RWPE2 (cell line): ENCODE measurements at regions not wholly inside any gene's neighbourhood (a gene's known extent, or its start where the extent isn't known, plus 50 kb on each side); places are given as distances from the start of the nearest gene placed in this dataset.

ENCODE experiments used
- ATAC-seq: fragments of 200-7000 bp; cut with Tn5 transposase; 3 replicates; pipeline ENCODE4 v1.9.1; 2021; ENCODE audit warnings: low read depth
- DNase-seq: peaks from one replicate; pipeline ENCODE4 v3.0.0-alpha.2; 2020; ENCODE audit warnings: low spot score
- H3K27ac ChIP-seq: fragments of 450-650 bp; 2 replicates; pipeline ENCODE4 v1.5.1; 2017; ENCODE audit warnings: mild to moderate bottlenecking; ENCODE audit not compliant: poor library complexity, severe bottlenecking
- H3K27me3 ChIP-seq: fragments of 250-450 bp; sonication (Bioruptor Pico); 2 replicates; pipeline ENCODE4 v1.5.1; 2021; ENCODE audit warnings: mild to moderate bottlenecking, moderate library complexity; ENCODE audit not compliant: insufficient read depth, poor library complexity, severe bottlenecking
- H3K36me3 ChIP-seq: fragments of 250-450 bp; sonication (Bioruptor Pico); 2 replicates; pipeline ENCODE4 v1.5.1; 2020; ENCODE audit warnings: low read depth, mild to moderate bottlenecking, moderate library complexity
- H3K4me1 ChIP-seq: fragments of 250-450 bp; sonication (Bioruptor Pico); 2 replicates; pipeline ENCODE4 v1.5.1; 2021; ENCODE audit warnings: mild to moderate bottlenecking, moderate library complexity; ENCODE audit not compliant: insufficient read depth, poor library complexity, severe bottlenecking
- H3K4me3 ChIP-seq: fragments of 250-450 bp; sonication (Bioruptor Pico); 2 replicates; pipeline ENCODE4 v1.5.1; 2021; ENCODE audit warnings: mild to moderate bottlenecking, moderate library complexity; ENCODE audit not compliant: severe bottlenecking
- H3K9me3 ChIP-seq: fragments of 250-450 bp; sonication (Bioruptor Pico); 2 replicates; pipeline ENCODE4 v1.5.1; 2021; ENCODE audit warnings: mild to moderate bottlenecking, moderate library complexity; ENCODE audit not compliant: severe bottlenecking
- CTCF ChIP-seq: fragments of 450-650 bp; IDR thresholded peaks from one replicate; pipeline ENCODE4 v1.5.1; 2017; ENCODE audit warnings: mild to moderate bottlenecking, moderate library complexity; ENCODE audit not compliant: poor library complexity, severe bottlenecking

- Histone ChIP-seq H3K27me3 (no peaks in the 10 kb centered on the region), H3K27ac (no peak overlapping the region), H3K9me3 (no peaks in the 10 kb centered on the region), H3K36me3 (no peaks in the 10 kb centered on the region), H3K4me1 (no peaks in the 10 kb centered on the region), H3K4me3 (no peak overlapping the region)
- no peak for DNase-seq
- no peak for TF ChIP-seq CTCF
- ATAC-seq: no peak
Observed at GRCh38 chr18:28455971-28456370, 279.0 kb upstream of the CDH2 start.

- DNase-seq (no peak), ATAC-seq (no peak)
- Histone ChIP-seq H3K36me3 (no peaks in the 10 kb centered on the region), H3K4me1 (no peaks in the 10 kb centered on the region), H3K4me3 (no peak overlapping the region), H3K9me3 (peaks cover 2% of the 10 kb centered on the region), H3K27ac (no peak overlapping the region), H3K27me3 (no peaks in the 10 kb centered on the region)
- peak; percentile 22 for TF ChIP-seq CTCF
Observed at GRCh38 chr18:28439870-28440269, 262.9 kb upstream of the CDH2 start.

DNA sequence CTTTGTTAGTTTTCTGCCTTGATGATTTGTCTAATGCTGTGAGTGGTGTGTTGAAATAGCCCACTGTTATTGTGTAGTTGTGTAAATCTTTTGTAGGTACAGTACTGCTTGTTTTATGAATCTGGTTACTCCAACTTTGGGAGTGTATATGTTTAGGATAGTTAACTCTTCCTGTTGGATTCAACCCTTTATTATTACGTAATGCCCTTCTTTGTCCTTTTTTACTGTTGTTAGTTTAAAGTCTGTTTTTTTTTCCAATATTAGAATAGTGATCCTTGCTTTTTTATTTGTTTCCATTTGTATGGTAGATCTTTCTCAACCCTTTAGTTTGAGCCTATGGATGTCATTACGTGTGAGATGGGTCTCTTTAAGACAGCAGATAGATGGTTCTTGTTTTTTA, 261.5 kb upstream of the CDH2 start:
- TF ChIP-seq CTCF: no peak
- H3K27ac ChIP-seq: no peak overlapping the region
- no peak for DNase-seq
- no peaks in the 10 kb centered on the region for H3K36me3 ChIP-seq
- H3K4me1 ChIP-seq: no peaks in the 10 kb centered on the region
- no peak overlapping the region for H3K4me3 ChIP-seq
- ATAC-seq: no peak
- no peaks in the 10 kb centered on the region for H3K27me3 ChIP-seq
- H3K9me3 ChIP-seq: peaks cover 2% of the 10 kb centered on the region

DNA sequence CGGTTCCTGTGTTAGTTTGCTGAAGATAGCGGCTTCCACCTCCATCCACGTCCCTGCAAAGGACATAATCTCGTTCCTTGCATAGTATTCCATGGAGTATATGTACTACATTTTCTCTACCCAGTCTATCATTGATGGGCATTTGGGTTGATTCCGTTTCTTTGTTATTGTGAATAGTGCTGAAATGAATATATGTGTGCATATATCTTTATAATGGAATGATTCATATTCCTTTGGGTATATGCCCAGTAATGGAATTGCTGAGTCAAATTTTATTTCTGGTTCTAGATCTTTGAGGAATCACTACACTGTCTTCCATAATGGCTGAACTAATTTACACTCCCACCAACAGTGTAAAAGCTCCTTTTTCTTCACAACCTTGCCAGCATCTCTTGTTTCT, 255.4 kb upstream of the CDH2 start:
- H3K9me3 ChIP-seq: peaks cover 2% of the 10 kb centered on the region
- ATAC-seq (no peak), DNase-seq (no peak)
- no peaks in the 10 kb centered on the region for H3K4me1 ChIP-seq
- TF ChIP-seq CTCF: no peak
- no peak overlapping the region for H3K4me3 ChIP-seq
- no peaks in the 10 kb centered on the region for H3K27me3 ChIP-seq
- no peak overlapping the region for H3K27ac ChIP-seq
- H3K36me3 ChIP-seq: no peaks in the 10 kb centered on the region

- ATAC-seq: no peak
- H3K27ac ChIP-seq: no peak overlapping the region
- H3K9me3 ChIP-seq: peaks cover 2% of the 10 kb centered on the region
- no peaks in the 10 kb centered on the region for H3K4me1 ChIP-seq
- no peaks in the 10 kb centered on the region for H3K36me3 ChIP-seq
- H3K4me3 ChIP-seq: no peak overlapping the region
- no peak for TF ChIP-seq CTCF
- DNase-seq: no peak
- no peaks in the 10 kb centered on the region for H3K27me3 ChIP-seq
Observed at GRCh38 chr18:28425886-28426285, 249.0 kb upstream of the CDH2 start.
